H1 (cell line): ENCODE measurements at regions not wholly inside any gene's neighbourhood (a gene's known extent, or its start where the extent isn't known, plus 50 kb on each side); places are given as distances from the start of the nearest gene placed in this dataset.

Source experiments
- CTCF ChIP-seq, 3 experiments: IDR thresholded peaks; 1 replicate in 2 of 3; 2 replicates in 1 of 3; pipeline versions ENCODE4 v1.5.1 to v1.6.1; 2011; ENCODE audit warnings: low read length in 3 of 3, mild to moderate bottlenecking in 3 of 3, inconsistent platforms in 2 of 3, low read depth in 1 of 3, moderate library complexity in 1 of 3; ENCODE audit not compliant: insufficient read depth in 1 of 3; ENCODE audit errors: control extremely low read depth in 1 of 3
- EGR1 ChIP-seq: IDR thresholded peaks from 2 replicates; pipeline ENCODE4 v1.6.1; 2011; ENCODE audit warnings: low read depth, low read length, borderline replicate concordance
- MAFK ChIP-seq: IDR thresholded peaks from 2 replicates; pipeline ENCODE4 v1.6.1; 2012; ENCODE audit warnings: low read depth, mild to moderate bottlenecking, improper control_type of control experiment, low read length
- POLR2A ChIP-seq, 2 experiments: IDR thresholded peaks; 1 replicate in 1 of 2; 2 replicates in 1 of 2; pipeline ENCODE4 v1.6.1; 2011; ENCODE audit warnings: low read depth in 2 of 2, low read length in 2 of 2, mild to moderate bottlenecking in 2 of 2; ENCODE audit errors: control extremely low read depth in 1 of 2
- RAD21 ChIP-seq, 2 experiments: IDR thresholded peaks in 1 of 2; conservative IDR thresholded peaks in 1 of 2; 2 replicates each; pipeline ENCODE4 v1.6.1; 2011; ENCODE audit warnings: low read depth in 2 of 2, low read length in 2 of 2, improper control_type of control experiment in 1 of 2, inconsistent platforms in 1 of 2, mild to moderate bottlenecking in 1 of 2, moderate library complexity in 1 of 2
- RNF2 ChIP-seq: fragments of 200-900, 300-1000 bp; sonication (generic); IDR thresholded peaks from 2 replicates; pipeline ENCODE4 v1.7.1; 2016; ENCODE audit warnings: borderline replicate concordance, low read depth, mild to moderate bottlenecking, antibody characterized with exemption, low read length; ENCODE audit not compliant: poor library complexity, severe bottlenecking; ENCODE audit errors: missing control alignments
- SIRT6 ChIP-seq: IDR thresholded peaks from one replicate; pipeline ENCODE4 v1.7.1; 2012; ENCODE audit warnings: low read length, inconsistent platforms
- SP1 ChIP-seq: IDR thresholded peaks from 2 replicates; pipeline ENCODE4 v1.6.1; 2011; ENCODE audit warnings: low read depth, low read length
- YY1 ChIP-seq: IDR thresholded peaks from 2 replicates; pipeline ENCODE4 v1.6.1; 2011; ENCODE audit warnings: low read depth, mild to moderate bottlenecking, low read length

- TF ChIP-seq EGR1, result no peak
- no peak for TF ChIP-seq POLR2A (IDR thresholded peaks at IDR 0.05; ENCODE audit: control extremely low read depth in 1 of 2, low read depth in 2 of 2, low read length in 2 of 2)
- TF ChIP-seq RAD21 (IDR thresholded peaks at IDR 0.05 in 1 of 2, conservative IDR thresholded peaks at IDR 0.05 in 1 of 2; ENCODE audit: low read depth in 2 of 2, low read length in 2 of 2), result no peak
- no peak for TF ChIP-seq SP1
- no peak for TF ChIP-seq MAFK
- TF ChIP-seq CTCF (IDR thresholded peaks at IDR 0.05; ENCODE audit: control extremely low read depth in 1 of 3, insufficient read depth in 1 of 3, low read depth in 1 of 3, low read length in 3 of 3), result no peak
- TF ChIP-seq YY1, result no peak
- TF ChIP-seq SIRT6, result no peak
- TF ChIP-seq RNF2, result no peak
These were observed 56.1 kb upstream of the MRTFB start for GRCh38 chr16:14015033-14015432.
